HCT116 (cell line): ENCODE measurements at regions not wholly inside any gene's neighbourhood (a gene's known extent, or its start where the extent isn't known, plus 50 kb on each side); places are given as distances from the start of the nearest gene placed in this dataset.

Source experiments
- ATAC-seq: fragments of 200-7000 bp; cut with Tn5 transposase; 2 replicates; pipeline ENCODE4 v1.9.1; 2020; ENCODE audit warnings: mild to moderate bottlenecking, moderate library complexity
- BruUV-seq: library from RNA; stranded (reverse); fragments of 400-500 nt; replicated peaks from 2 replicates; lab custom pipeline; 2021; lab: Mats Ljungman, UMichigan
- CTCF ChIA-PET: fragments of 300-600 bp; sonication (Branson Sonifier 250); formaldehyde crosslinking; loops from one replicate; lab custom pipeline; 2021; ENCODE audit warnings: antibody characterized with exemption; lab: Charles Lee
- POLR2A ChIA-PET: fragments of 300-600, 350-600 bp; sonication (Branson Sonifier 250); formaldehyde crosslinking; loops from one replicate; lab custom pipeline; 2021; ENCODE audit warnings: antibody characterized with exemption; lab: Charles Lee
- RAD21 ChIA-PET, 2 experiments: fragments of 300-600 bp; sonication (Branson Sonifier 250); formaldehyde crosslinking; loops; one replicate each; lab custom pipeline; 2023; ENCODE audit warnings: low total read pairs in 2 of 2; ENCODE audit not compliant: uncharacterized antibody in 2 of 2, unreplicated experiment in 2 of 2, low non-redundant PET in 1 of 2; lab: Charles Lee
- DNase-seq: peaks from one replicate; pipeline ENCODE4 v3.0.0-alpha.2; 2010; ENCODE audit warnings: low read depth, low spot score
- H2AFZ ChIP-seq: fragments of 200-600 bp; shearing (Covaris generic), sonication (generic); 2 replicates; pipeline ENCODE4 v1.6.1; 2017; ENCODE audit warnings: low read depth, mixed run types, mixed read lengths, antibody characterized with exemption, low read length; ENCODE audit not compliant: poor library complexity, severe bottlenecking
- H3K27ac ChIP-seq: 2 replicates; pipeline ENCODE4 v1.5.1; 2012; ENCODE audit warnings: low read depth, low read length
- H3K27me3 ChIP-seq: fragments of 200-600 bp; sonication (generic); 2 replicates; pipeline ENCODE4 v1.6.1; 2016; ENCODE audit warnings: mixed run types, low read length, mixed read lengths; ENCODE audit not compliant: insufficient read depth
- H3K36me3 ChIP-seq, 2 experiments: fragments of 200-500 bp in 1 of 2; fragments of 200-600 bp in 1 of 2; sonication (Bioruptor generic) in 1 of 2; sonication (generic) in 1 of 2; 2 replicates each; pipeline versions ENCODE4 v1.5.1 to v1.6.1; 2014 to 2016; ENCODE audit warnings: low read length in 2 of 2, inconsistent platforms in 1 of 2, mixed read lengths in 1 of 2, mixed run types in 1 of 2; ENCODE audit not compliant: insufficient read depth in 2 of 2, control insufficient read depth in 1 of 2
- H3K4me1 ChIP-seq, 2 experiments: fragments of 200-600 bp in 1 of 2; sonication (generic) in 1 of 2; 2 replicates each; pipeline versions ENCODE4 v1.5.1 to v1.6.1; 2012 to 2017; ENCODE audit warnings: low read length in 2 of 2, inconsistent platforms in 1 of 2, mild to moderate bottlenecking in 1 of 2, mixed read lengths in 1 of 2, mixed run types in 1 of 2, moderate library complexity in 1 of 2; ENCODE audit not compliant: insufficient read depth in 2 of 2, control insufficient read depth in 1 of 2
- H3K4me2 ChIP-seq: fragments of 200-600 bp; sonication (generic); 2 replicates; pipeline ENCODE4 v1.6.1; 2017; ENCODE audit warnings: mixed run types, low read length, mixed read lengths
- H3K4me3 ChIP-seq, 2 experiments: fragments of 200-600 bp in 1 of 2; sonication (generic) in 1 of 2; replicated peaks in 1 of 2; 2 replicates each; pipeline ENCODE4 v1.5.1; 2011 to 2016; ENCODE audit warnings: low read length in 2 of 2, control low read depth in 1 of 2, low read depth in 1 of 2, mild to moderate bottlenecking in 1 of 2, mixed read lengths in 1 of 2, mixed run types in 1 of 2
- H3K79me2 ChIP-seq: fragments of 200-600 bp; sonication (generic); 2 replicates; pipeline ENCODE4 v1.6.1; 2017; ENCODE audit warnings: mild to moderate bottlenecking, mixed run types, low read length, moderate library complexity, mixed read lengths; ENCODE audit not compliant: insufficient read depth
- H3K9ac ChIP-seq: fragments of 200-600 bp; sonication (generic); 2 replicates; pipeline ENCODE4 v1.6.1; 2016; ENCODE audit warnings: low read length, mixed read lengths
- H3K9me2 ChIP-seq: fragments of 200-600 bp; sonication (generic), shearing (Covaris generic); 2 replicates; pipeline ENCODE4 v1.6.1; 2017; ENCODE audit warnings: mixed run types, mild to moderate bottlenecking, moderate library complexity; ENCODE audit not compliant: insufficient read depth
- H3K9me3 ChIP-seq, 2 experiments: fragments of 200-500 bp in 1 of 2; fragments of 200-600 bp in 1 of 2; sonication (Bioruptor generic) in 1 of 2; sonication (generic) in 1 of 2; 2 replicates each; pipeline ENCODE4 v1.6.1; 2014 to 2017; ENCODE audit warnings: low read length in 2 of 2, mixed read lengths in 2 of 2, inconsistent platforms in 1 of 2, low read depth in 1 of 2, mild to moderate bottlenecking in 1 of 2, mixed run types in 1 of 2, moderate library complexity in 1 of 2; ENCODE audit not compliant: control insufficient read depth in 1 of 2, insufficient read depth in 1 of 2
- H4K20me1 ChIP-seq: fragments of 200-600 bp; sonication (generic), shearing (Covaris generic); 2 replicates; pipeline ENCODE4 v1.6.1; 2017; ENCODE audit warnings: mixed run types, mild to moderate bottlenecking, moderate library complexity; ENCODE audit not compliant: insufficient read depth
- CEBPB ChIP-seq: IDR thresholded peaks from 2 replicates; pipeline ENCODE4 v1.6.1; 2012; ENCODE audit warnings: low read depth
- EGR1 ChIP-seq: IDR thresholded peaks from 2 replicates; pipeline ENCODE4 v1.6.1; 2012; ENCODE audit warnings: low read depth
- EZH2 ChIP-seq: fragments of 200-600 bp; sonication (generic); IDR thresholded peaks from 2 replicates; pipeline ENCODE4 v1.6.1; 2017; ENCODE audit warnings: antibody characterized with exemption, mixed run types
- FOSL1 ChIP-seq: IDR thresholded peaks from 2 replicates; pipeline ENCODE4 v1.6.1; 2012; ENCODE audit warnings: low read depth
- JUND ChIP-seq: IDR thresholded peaks from 2 replicates; pipeline ENCODE4 v1.6.1; 2012
- RAD21 ChIP-seq: IDR thresholded peaks from 2 replicates; pipeline ENCODE4 v1.6.1; 2012; ENCODE audit warnings: low read depth, mild to moderate bottlenecking
- SIN3A ChIP-seq: IDR thresholded peaks from 2 replicates; pipeline ENCODE4 v1.6.1; 2012; ENCODE audit warnings: low read depth
- SP1 ChIP-seq: IDR thresholded peaks from 2 replicates; pipeline ENCODE4 v1.6.1; 2012; ENCODE audit warnings: low read depth
- TCF7L2 ChIP-seq: IDR thresholded peaks from 2 replicates; pipeline ENCODE4 v1.7.0; 2011; ENCODE audit warnings: borderline replicate concordance, inconsistent platforms; ENCODE audit not compliant: insufficient read depth, insufficient read length; ENCODE audit errors: extremely low read depth
- YY1 ChIP-seq: IDR thresholded peaks from 2 replicates; pipeline ENCODE4 v1.6.1; 2011; ENCODE audit warnings: low read length, low read depth, moderate library complexity, mild to moderate bottlenecking; ENCODE audit not compliant: insufficient replicate concordance; ENCODE audit errors: extremely low read depth
- ZFX ChIP-seq: fragments of 450-650 bp; IDR thresholded peaks from 2 replicates; pipeline ENCODE4 v1.6.1; 2017
- ZNF274 ChIP-seq: fragments of 200-500 bp; sonication (Bioruptor generic); IDR thresholded peaks from 2 replicates; pipeline ENCODE4 v1.6.1; 2014; ENCODE audit warnings: mild to moderate bottlenecking, low read depth, low read length, inconsistent platforms
- intact Hi-C: fragments of 100-400 bp; cut with micrococcal nuclease; formaldehyde crosslinking; loops from 2 replicates; pipeline ENCODE4 v1.10.0; 2022
- TF ChIP-seq, protein P1 (sequence below): IDR thresholded peaks from 2 replicates; pipeline ENCODE4 v1.6.1; 2011; ENCODE audit warnings: mild to moderate bottlenecking, low read length, moderate library complexity; ENCODE audit not compliant: insufficient replicate concordance; ENCODE audit errors: extremely low read depth
- TF ChIP-seq, protein P2 (sequence below): IDR thresholded peaks from 2 replicates; pipeline ENCODE4 v1.6.1; 2012
- TF ChIP-seq, protein P3 (sequence below): IDR thresholded peaks from 2 replicates; pipeline ENCODE4 v1.6.1; 2012

DNA sequence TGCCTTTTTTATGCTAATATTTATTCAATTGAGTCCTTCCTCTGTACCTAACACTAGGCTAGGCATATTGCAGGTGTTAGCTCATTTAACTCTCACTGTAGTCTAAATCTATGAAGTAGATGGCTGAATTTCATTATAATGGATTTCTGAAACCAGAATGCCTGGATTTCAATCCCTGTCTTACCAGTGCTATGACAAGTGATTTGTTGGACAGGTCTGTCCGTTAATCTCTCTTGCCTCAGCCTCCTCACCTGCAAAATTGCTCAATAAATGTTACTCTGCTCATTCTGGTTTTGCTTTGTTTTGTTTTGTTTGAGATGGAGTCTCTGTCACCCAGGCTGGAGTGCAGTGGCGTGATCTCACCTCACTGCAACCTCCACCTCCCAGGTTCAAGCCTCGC is 146.1 kb upstream of the ADGRL2 start:
- H3K27ac ChIP-seq, result no peak overlapping the region

DNA sequence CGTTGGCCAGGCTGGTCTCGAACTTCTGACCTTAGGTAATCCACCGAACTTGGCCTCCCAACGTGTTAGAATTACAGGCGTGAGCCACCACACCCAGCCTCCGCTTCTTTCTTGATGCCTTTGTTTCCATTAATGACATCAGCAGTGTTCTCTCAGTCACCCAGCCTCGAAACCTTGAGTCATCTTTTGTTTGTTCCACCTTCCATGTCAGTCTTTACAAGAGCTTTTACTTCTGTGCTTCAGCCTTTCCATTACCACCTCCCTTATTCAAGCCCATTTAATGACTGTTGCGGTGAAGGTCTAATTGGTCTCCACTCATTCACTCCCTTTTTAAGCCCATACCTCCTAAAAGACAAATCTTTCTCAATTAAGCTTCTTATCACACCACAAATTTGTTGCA is 146.6 kb upstream of the ADGRL2 start:
- intact Hi-C loops, result no loop called here
- Histone ChIP-seq H3K27me3 (no peaks in the 10 kb centered on the region), H3K79me2 (no peaks in the 10 kb centered on the region), H3K27ac (no peak overlapping the region), H3K4me2 (no peak overlapping the region), H3K9me3 (no peaks in the 10 kb centered on the region), H3K4me3 (no peak overlapping the region), H3K4me1 (no peaks in the 10 kb centered on the region), H3K9ac (no peak overlapping the region), H3K9me2 (no peaks in the 10 kb centered on the region), H3K36me3 (no peaks in the 10 kb centered on the region), H2AFZ (no peak overlapping the region), H4K20me1 (no peaks in the 10 kb centered on the region)
- ChIA-PET POLR2A (no interaction called here), CTCF (no interaction called here), RAD21 (no interaction called here)
- no peak for ATAC-seq
- TF ChIP-seq RAD21 (no peak), ZFX (no peak), SP1 (no peak), SIN3A (no peak), JUND (no peak), ZNF274 (no peak), TCF7L2 (no peak), EZH2 (no peak), YY1 (no peak)
- TF ChIP-seq, protein P1, sequence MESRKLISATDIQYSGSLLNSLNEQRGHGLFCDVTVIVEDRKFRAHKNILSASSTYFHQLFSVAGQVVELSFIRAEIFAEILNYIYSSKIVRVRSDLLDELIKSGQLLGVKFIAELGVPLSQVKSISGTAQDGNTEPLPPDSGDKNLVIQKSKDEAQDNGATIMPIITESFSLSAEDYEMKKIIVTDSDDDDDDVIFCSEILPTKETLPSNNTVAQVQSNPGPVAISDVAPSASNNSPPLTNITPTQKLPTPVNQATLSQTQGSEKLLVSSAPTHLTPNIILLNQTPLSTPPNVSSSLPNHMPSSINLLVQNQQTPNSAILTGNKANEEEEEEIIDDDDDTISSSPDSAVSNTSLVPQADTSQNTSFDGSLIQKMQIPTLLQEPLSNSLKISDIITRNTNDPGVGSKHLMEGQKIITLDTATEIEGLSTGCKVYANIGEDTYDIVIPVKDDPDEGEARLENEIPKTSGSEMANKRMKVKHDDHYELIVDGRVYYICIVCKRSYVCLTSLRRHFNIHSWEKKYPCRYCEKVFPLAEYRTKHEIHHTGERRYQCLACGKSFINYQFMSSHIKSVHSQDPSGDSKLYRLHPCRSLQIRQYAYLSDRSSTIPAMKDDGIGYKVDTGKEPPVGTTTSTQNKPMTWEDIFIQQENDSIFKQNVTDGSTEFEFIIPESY, result no peak
- DNase-seq, result no peak
- no TSS peak for BruUV-seq

More for the DNA sequence above, 146.1 kb upstream of the ADGRL2 start:
- Histone ChIP-seq H3K9me3 (no peaks in the 10 kb centered on the region), H3K9me2 (no peaks in the 10 kb centered on the region), H3K4me3 (no peak overlapping the region), H3K27me3 (no peaks in the 10 kb centered on the region), H2AFZ (no peak overlapping the region), H4K20me1 (no peaks in the 10 kb centered on the region), H3K36me3 (no peaks in the 10 kb centered on the region), H3K79me2 (no peaks in the 10 kb centered on the region), H3K9ac (no peak overlapping the region), H3K4me1 (no peaks in the 10 kb centered on the region), H3K4me2 (no peak overlapping the region)
- no peak for DNase-seq
- BruUV-seq, result no TSS peak
- ChIA-PET POLR2A (no interaction called here), CTCF (no interaction called here), RAD21 (no interaction called here)
- ATAC-seq, result no peak
- intact Hi-C loops, result no loop called here
- TF ChIP-seq ZNF274, result no peak
- no peak for TF ChIP-seq SP1
- TF ChIP-seq EGR1, result no peak
- TF ChIP-seq CEBPB, result no peak
- TF ChIP-seq FOSL1, result no peak
- TF ChIP-seq, protein P2, sequence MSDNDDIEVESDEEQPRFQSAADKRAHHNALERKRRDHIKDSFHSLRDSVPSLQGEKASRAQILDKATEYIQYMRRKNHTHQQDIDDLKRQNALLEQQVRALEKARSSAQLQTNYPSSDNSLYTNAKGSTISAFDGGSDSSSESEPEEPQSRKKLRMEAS, result no peak
- TF ChIP-seq, protein P3, sequence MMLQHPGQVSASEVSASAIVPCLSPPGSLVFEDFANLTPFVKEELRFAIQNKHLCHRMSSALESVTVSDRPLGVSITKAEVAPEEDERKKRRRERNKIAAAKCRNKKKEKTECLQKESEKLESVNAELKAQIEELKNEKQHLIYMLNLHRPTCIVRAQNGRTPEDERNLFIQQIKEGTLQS, result no peak
- no peak for TF ChIP-seq YY1
